ENCODE measurements at regions not wholly inside any gene's neighbourhood (a gene's known extent, or its start where the extent isn't known, plus 50 kb on each side); places are given as distances from the start of the nearest gene placed in this dataset.

- TF ChIP-seq SUZ12 (IDR thresholded peaks at IDR 0.05; ENCODE audit: extremely low read depth, insufficient read depth, insufficient read length) (no peak), YY1 (IDR thresholded peaks at IDR 0.05; ENCODE audit: insufficient read depth, insufficient read length) (no peak), ZNF274 (IDR thresholded peaks at IDR 0.05; ENCODE audit: low read depth, low read length) (no peak)
Measured at GRCh38 chrX:113950081-113950678, 633.7 kb upstream of the HTR2C start.
